ENCODE measurements at regions not wholly inside any gene's neighbourhood (a gene's known extent, or its start where the extent isn't known, plus 50 kb on each side); places are given as distances from the start of the nearest gene placed in this dataset.

- TF ChIP-seq EZH2 (IDR thresholded peaks at IDR 0.05), result no peak
- no peak for TF ChIP-seq POLR2AphosphoS5 (IDR thresholded peaks at IDR 0.05; ENCODE audit: borderline replicate concordance, low read depth, low read length)
These were observed 56.4 kb upstream of the GRIP1 start for GRCh38 chr12:66735275-66735674.

Data from SK-N-MC (cell line).